Glutamatergic neuron (in vitro differentiated cells): ENCODE measurements at regions not wholly inside any gene's neighbourhood (a gene's known extent, or its start where the extent isn't known, plus 50 kb on each side); places are given as distances from the start of the nearest gene placed in this dataset.
"Not testable (repeated sequence)": the region's sequence is repeated elsewhere in the genome, so short reads cannot be mapped to it uniquely, and the experiment has no call there.

Source experiments
- DNase-seq: peaks from one replicate; pipeline ENCODE4 v3.0.0; 2022
- H3K27ac Mint-ChIP-seq: one replicate; pipeline ENCODE4 v1.8.0; 2020; ENCODE audit warnings: mild to moderate bottlenecking, mixed read lengths, inconsistent platforms; ENCODE audit not compliant: unreplicated experiment
- H3K27me3 Mint-ChIP-seq: one replicate; pipeline ENCODE4 v1.8.0; 2020; ENCODE audit warnings: mild to moderate bottlenecking, moderate library complexity, mixed read lengths, inconsistent platforms; ENCODE audit not compliant: unreplicated experiment
- H3K36me3 Mint-ChIP-seq: one replicate; pipeline ENCODE4 v1.8.0; 2020; ENCODE audit warnings: mild to moderate bottlenecking, mixed read lengths, inconsistent platforms; ENCODE audit not compliant: unreplicated experiment
- H3K4me1 Mint-ChIP-seq: one replicate; pipeline ENCODE4 v1.8.0; 2020; ENCODE audit warnings: mild to moderate bottlenecking, low read depth, mixed read lengths, inconsistent platforms; ENCODE audit not compliant: unreplicated experiment
- H3K4me3 Mint-ChIP-seq: one replicate; pipeline ENCODE4 v1.8.0; 2020; ENCODE audit warnings: mild to moderate bottlenecking, mixed read lengths, inconsistent platforms; ENCODE audit not compliant: unreplicated experiment
- H3K9me3 Mint-ChIP-seq: one replicate; pipeline ENCODE4 v1.8.0; 2020; ENCODE audit warnings: mild to moderate bottlenecking, moderate library complexity, mixed read lengths, inconsistent platforms; ENCODE audit not compliant: unreplicated experiment
- CTCF ChIP-seq: fragments of 200-600 bp; sonication (generic); IDR thresholded peaks from one replicate; pipeline ENCODE4 v1.5.0; 2021; ENCODE audit not compliant: partially characterized antibody, unreplicated experiment

GRCh38 chr5:82952326-82952725, 124.9 kb downstream of the TMEM167A start:
- no peak overlapping the region for H3K4me3 Mint-ChIP-seq

GRCh38 chr5:82944267-82944666, 132.9 kb downstream of the TMEM167A start:
- H3K4me3 Mint-ChIP-seq, DNase-seq, H3K9me3 Mint-ChIP-seq, H3K27ac Mint-ChIP-seq, H3K27me3 Mint-ChIP-seq, H3K4me1 Mint-ChIP-seq, H3K36me3 Mint-ChIP-seq: not testable (repeated sequence)

More at GRCh38 chr5:82952326-82952725, 124.9 kb downstream of the TMEM167A start:
- Mint-ChIP-seq H3K9me3 (no peaks in the 10 kb centered on the region), H3K36me3 (peaks cover 3% of the 10 kb centered on the region), H3K27me3 (no peaks in the 10 kb centered on the region), H3K4me1 (no peaks in the 10 kb centered on the region), H3K27ac (no peak overlapping the region)
- TF ChIP-seq CTCF, result no peak
- DNase-seq, result no peak

- peaks cover 2% of the 10 kb centered on the region for H3K9me3 Mint-ChIP-seq
- no peak for TF ChIP-seq CTCF
- H3K4me1 Mint-ChIP-seq, result no peaks in the 10 kb centered on the region
- H3K36me3 Mint-ChIP-seq, result no peaks in the 10 kb centered on the region
- no peak overlapping the region for H3K27ac Mint-ChIP-seq
- DNase-seq, result no peak
- H3K27me3 Mint-ChIP-seq, result no peaks in the 10 kb centered on the region
- no peak overlapping the region for H3K4me3 Mint-ChIP-seq
Measured at GRCh38 chr5:82942083-82942881, 134.9 kb downstream of the TMEM167A start.

- DNase-seq, result no peak
- H3K27me3 Mint-ChIP-seq, result peaks cover 1% of the 10 kb centered on the region
- peaks cover 2% of the 10 kb centered on the region for H3K9me3 Mint-ChIP-seq
- no peaks in the 10 kb centered on the region for H3K4me1 Mint-ChIP-seq
- no peak for TF ChIP-seq CTCF
- H3K4me3 Mint-ChIP-seq, result no peak overlapping the region
- no peak overlapping the region for H3K27ac Mint-ChIP-seq
- H3K36me3 Mint-ChIP-seq, result no peaks in the 10 kb centered on the region
Measured at GRCh38 chr5:82938901-82939725, 138.1 kb downstream of the TMEM167A start.

- H3K36me3 Mint-ChIP-seq, H3K9me3 Mint-ChIP-seq, DNase-seq, H3K27ac Mint-ChIP-seq, H3K4me3 Mint-ChIP-seq, H3K4me1 Mint-ChIP-seq, H3K27me3 Mint-ChIP-seq: not testable (repeated sequence)
Measured at GRCh38 chr5:82932473-82933220, 144.5 kb downstream of the TMEM167A start.
